ENCODE measurements at regions not wholly inside any gene's neighbourhood (a gene's known extent, or its start where the extent isn't known, plus 50 kb on each side); places are given as distances from the start of the nearest gene placed in this dataset.
"Not testable (repeated sequence)": the region's sequence is repeated elsewhere in the genome, so short reads cannot be mapped to it uniquely, and the experiment has no call there.

- no peak overlapping the region for H2AFZ ChIP-seq (ENCODE audit: low read length)
- no peaks in the 10 kb centered on the region for H4K20me1 ChIP-seq (ENCODE audit: control insufficient read depth, extremely low read depth, insufficient read depth, low read length)
- TF ChIP-seq CTCF (conservative IDR thresholded peaks at IDR 0.05 in 1 of 2, IDR thresholded peaks at IDR 0.05 in 1 of 2; ENCODE audit: low read depth in 1 of 2, low read length in 2 of 2) (no peak), EZH2 (IDR thresholded peaks at IDR 0.05; ENCODE audit: low read length, missing control alignments) (no peak)
- no peak overlapping the region for H3K9ac ChIP-seq (ENCODE audit: insufficient read depth, low read length)
- no peak overlapping the region for H3K4me3 ChIP-seq (replicated peaks in 1 of 4; ENCODE audit: control extremely low read depth in 1 of 4, insufficient read depth in 1 of 4, low read depth in 3 of 4, low read length in 4 of 4)
- H3K27me3 ChIP-seq (ENCODE audit: control insufficient read depth, insufficient read depth, low read length) = no peaks in the 10 kb centered on the region
- H3K36me3 ChIP-seq (ENCODE audit: control insufficient read depth, insufficient read depth, low read length) = no peaks in the 10 kb centered on the region
- no peak for DNase-seq (ENCODE audit: low read depth in 2 of 2)
- no peaks in the 10 kb centered on the region for H3K79me2 ChIP-seq (ENCODE audit: control insufficient read depth, insufficient read depth, low read length)
- H3K9me3 ChIP-seq (ENCODE audit: control insufficient read depth, insufficient read depth, low read depth, low read length) = no peaks in the 10 kb centered on the region
- no peak overlapping the region for H3K27ac ChIP-seq (ENCODE audit: insufficient read depth, low read length)
- no peaks in the 10 kb centered on the region for H3K4me1 ChIP-seq (ENCODE audit: control insufficient read depth, extremely low read depth, insufficient read depth, low read length)
- no peak overlapping the region for H3K4me2 ChIP-seq (ENCODE audit: extremely low read depth, insufficient read depth, low read length)
Measured at GRCh38 chr9:101840694-101841188, 102.3 kb upstream of the GRIN3A start.

GRCh38 chr9:101838988-101839387 lies 100.5 kb upstream of the GRIN3A start:
- not testable (repeated sequence) for H3K4me3 ChIP-seq (replicated peaks in 1 of 4; ENCODE audit: control extremely low read depth in 1 of 4, insufficient read depth in 1 of 4, low read depth in 3 of 4, low read length in 4 of 4); H2AFZ ChIP-seq (ENCODE audit: low read length); H4K20me1 ChIP-seq (ENCODE audit: control insufficient read depth, extremely low read depth, insufficient read depth, low read length); H3K4me1 ChIP-seq (ENCODE audit: control insufficient read depth, extremely low read depth, insufficient read depth, low read length); H3K9me3 ChIP-seq (ENCODE audit: control insufficient read depth, insufficient read depth, low read depth, low read length); DNase-seq (ENCODE audit: low read depth in 2 of 2); H3K27ac ChIP-seq (ENCODE audit: insufficient read depth, low read length); H3K4me2 ChIP-seq (ENCODE audit: extremely low read depth, insufficient read depth, low read length); H3K36me3 ChIP-seq (ENCODE audit: control insufficient read depth, insufficient read depth, low read length); H3K27me3 ChIP-seq (ENCODE audit: control insufficient read depth, insufficient read depth, low read length); H3K79me2 ChIP-seq (ENCODE audit: control insufficient read depth, insufficient read depth, low read length); H3K9ac ChIP-seq (ENCODE audit: insufficient read depth, low read length)

GRCh38 chr9:101836021-101836420 lies 97.6 kb upstream of the GRIN3A start:
- no peaks in the 10 kb centered on the region for H4K20me1 ChIP-seq (ENCODE audit: control insufficient read depth, extremely low read depth, insufficient read depth, low read length)
- no peak overlapping the region for H3K27ac ChIP-seq (ENCODE audit: insufficient read depth, low read length)
- no peak overlapping the region for H3K4me2 ChIP-seq (ENCODE audit: extremely low read depth, insufficient read depth, low read length)
- H2AFZ ChIP-seq (ENCODE audit: low read length) = no peak overlapping the region
- no peak for DNase-seq (ENCODE audit: low read depth in 2 of 2)
- H3K4me1 ChIP-seq (ENCODE audit: control insufficient read depth, extremely low read depth, insufficient read depth, low read length) = no peaks in the 10 kb centered on the region
- H3K79me2 ChIP-seq (ENCODE audit: control insufficient read depth, insufficient read depth, low read length) = no peaks in the 10 kb centered on the region
- no peaks in the 10 kb centered on the region for H3K36me3 ChIP-seq (ENCODE audit: control insufficient read depth, insufficient read depth, low read length)
- TF ChIP-seq EZH2 (IDR thresholded peaks at IDR 0.05; ENCODE audit: low read length, missing control alignments) (no peak), CTCF (conservative IDR thresholded peaks at IDR 0.05 in 1 of 2, IDR thresholded peaks at IDR 0.05 in 1 of 2; ENCODE audit: low read depth in 1 of 2, low read length in 2 of 2) (no peak)
- H3K4me3 ChIP-seq (replicated peaks in 1 of 4; ENCODE audit: control extremely low read depth in 1 of 4, insufficient read depth in 1 of 4, low read depth in 3 of 4, low read length in 4 of 4) = no peak overlapping the region
- H3K9me3 ChIP-seq (ENCODE audit: control insufficient read depth, insufficient read depth, low read depth, low read length) = no peaks in the 10 kb centered on the region
- no peaks in the 10 kb centered on the region for H3K27me3 ChIP-seq (ENCODE audit: control insufficient read depth, insufficient read depth, low read length)
- no peak overlapping the region for H3K9ac ChIP-seq (ENCODE audit: insufficient read depth, low read length)

All from fibroblast of lung (primary cell).